Prostate gland (tissue), 2 donors: ENCODE measurements at regions not wholly inside any gene's neighbourhood (a gene's known extent, or its start where the extent isn't known, plus 50 kb on each side); places are given as distances from the start of the nearest gene placed in this dataset.

Experiments used
- POLR2A ChIP-seq: fragments of 450-650 bp; IDR thresholded peaks from one replicate; pipeline ENCODE4 v1.6.1; 2016; ENCODE audit warnings: antibody characterized with exemption, mild to moderate bottlenecking
- POLR2AphosphoS5 ChIP-seq: sonication (generic); formaldehyde crosslinking; IDR thresholded peaks from one replicate; pipeline ENCODE4 v1.6.1; 2017; ENCODE audit warnings: antibody characterized with exemption
- TF ChIP-seq, protein P1 (sequence below), 4 experiments: fragments of 200-600 bp in 2 of 4; fragments of 450-650 bp in 2 of 4; sonication (generic) in 2 of 4; IDR thresholded peaks; 1 replicate in 3 of 4; 2 replicates in 1 of 4; pipeline ENCODE4 v1.5.1; 2016 to 2019; ENCODE audit warnings: antibody characterized with exemption in 4 of 4, mild to moderate bottlenecking in 2 of 4, moderate library complexity in 2 of 4

DNA sequence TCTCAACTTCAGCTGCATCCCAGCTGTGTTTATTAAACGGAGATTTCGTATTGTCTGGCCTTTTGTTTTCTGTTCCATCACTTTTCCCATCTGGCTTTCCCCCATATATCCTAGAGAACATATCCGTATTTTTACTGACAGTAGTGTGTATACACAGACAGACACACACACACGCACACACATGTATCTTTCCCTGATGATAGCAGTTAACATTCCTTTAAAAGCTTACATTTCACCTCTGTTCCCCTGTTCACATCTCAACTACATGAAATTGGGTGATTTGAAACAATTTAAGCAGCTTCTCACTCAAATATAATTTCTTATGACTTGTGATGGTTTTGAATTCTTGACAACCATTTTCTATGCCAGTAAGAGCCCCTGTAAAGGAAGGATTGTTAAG is 207.1 kb upstream of the CEP162 start:
- TF ChIP-seq, protein P1, sequence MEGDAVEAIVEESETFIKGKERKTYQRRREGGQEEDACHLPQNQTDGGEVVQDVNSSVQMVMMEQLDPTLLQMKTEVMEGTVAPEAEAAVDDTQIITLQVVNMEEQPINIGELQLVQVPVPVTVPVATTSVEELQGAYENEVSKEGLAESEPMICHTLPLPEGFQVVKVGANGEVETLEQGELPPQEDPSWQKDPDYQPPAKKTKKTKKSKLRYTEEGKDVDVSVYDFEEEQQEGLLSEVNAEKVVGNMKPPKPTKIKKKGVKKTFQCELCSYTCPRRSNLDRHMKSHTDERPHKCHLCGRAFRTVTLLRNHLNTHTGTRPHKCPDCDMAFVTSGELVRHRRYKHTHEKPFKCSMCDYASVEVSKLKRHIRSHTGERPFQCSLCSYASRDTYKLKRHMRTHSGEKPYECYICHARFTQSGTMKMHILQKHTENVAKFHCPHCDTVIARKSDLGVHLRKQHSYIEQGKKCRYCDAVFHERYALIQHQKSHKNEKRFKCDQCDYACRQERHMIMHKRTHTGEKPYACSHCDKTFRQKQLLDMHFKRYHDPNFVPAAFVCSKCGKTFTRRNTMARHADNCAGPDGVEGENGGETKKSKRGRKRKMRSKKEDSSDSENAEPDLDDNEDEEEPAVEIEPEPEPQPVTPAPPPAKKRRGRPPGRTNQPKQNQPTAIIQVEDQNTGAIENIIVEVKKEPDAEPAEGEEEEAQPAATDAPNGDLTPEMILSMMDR (IDR thresholded peaks at IDR 0.05), result no peak
- no peak for TF ChIP-seq POLR2AphosphoS5
- TF ChIP-seq POLR2A, result no peak
